Mammary epithelial cell (primary cell): ENCODE measurements at regions not wholly inside any gene's neighbourhood (a gene's known extent, or its start where the extent isn't known, plus 50 kb on each side); places are given as distances from the start of the nearest gene placed in this dataset.
"Not testable (repeated sequence)": the region's sequence is repeated elsewhere in the genome, so short reads cannot be mapped to it uniquely, and the experiment has no call there.

ENCODE experiments used
- EZH2 ChIP-seq: IDR thresholded peaks from 2 replicates; pipeline ENCODE4 v1.6.1; 2012; ENCODE audit warnings: low read length, inconsistent platforms, borderline replicate concordance
- TF ChIP-seq, protein P1 (sequence below), 2 donors: IDR thresholded peaks in 1 of 2; conservative IDR thresholded peaks in 1 of 2; 2 replicates each; pipeline ENCODE4 v1.5.1; 2011 to 2012; ENCODE audit warnings: inconsistent platforms in 2 of 2, low read length in 2 of 2, mild to moderate bottlenecking in 2 of 2, control low read depth in 1 of 2, low read depth in 1 of 2; ENCODE audit not compliant: insufficient read depth in 1 of 2; ENCODE audit errors: extremely low read depth in 1 of 2

GRCh38 chr7:109490607-109491006 is 920.9 kb downstream of the DNAJB9 start:
- TF ChIP-seq, protein P1, sequence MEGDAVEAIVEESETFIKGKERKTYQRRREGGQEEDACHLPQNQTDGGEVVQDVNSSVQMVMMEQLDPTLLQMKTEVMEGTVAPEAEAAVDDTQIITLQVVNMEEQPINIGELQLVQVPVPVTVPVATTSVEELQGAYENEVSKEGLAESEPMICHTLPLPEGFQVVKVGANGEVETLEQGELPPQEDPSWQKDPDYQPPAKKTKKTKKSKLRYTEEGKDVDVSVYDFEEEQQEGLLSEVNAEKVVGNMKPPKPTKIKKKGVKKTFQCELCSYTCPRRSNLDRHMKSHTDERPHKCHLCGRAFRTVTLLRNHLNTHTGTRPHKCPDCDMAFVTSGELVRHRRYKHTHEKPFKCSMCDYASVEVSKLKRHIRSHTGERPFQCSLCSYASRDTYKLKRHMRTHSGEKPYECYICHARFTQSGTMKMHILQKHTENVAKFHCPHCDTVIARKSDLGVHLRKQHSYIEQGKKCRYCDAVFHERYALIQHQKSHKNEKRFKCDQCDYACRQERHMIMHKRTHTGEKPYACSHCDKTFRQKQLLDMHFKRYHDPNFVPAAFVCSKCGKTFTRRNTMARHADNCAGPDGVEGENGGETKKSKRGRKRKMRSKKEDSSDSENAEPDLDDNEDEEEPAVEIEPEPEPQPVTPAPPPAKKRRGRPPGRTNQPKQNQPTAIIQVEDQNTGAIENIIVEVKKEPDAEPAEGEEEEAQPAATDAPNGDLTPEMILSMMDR (conservative IDR thresholded peaks at IDR 0.05 in 1 of 2, IDR thresholded peaks at IDR 0.05 in 1 of 2; ENCODE audit: extremely low read depth in 1 of 2, insufficient read depth in 1 of 2, low read depth in 1 of 2, low read length in 2 of 2): not testable (repeated sequence)
- TF ChIP-seq EZH2: not testable (repeated sequence)
